Gastroesophageal sphincter (tissue), 4 donors: ENCODE measurements at regions not wholly inside any gene's neighbourhood (a gene's known extent, or its start where the extent isn't known, plus 50 kb on each side); places are given as distances from the start of the nearest gene placed in this dataset.

Experiments used
- ATAC-seq: fragments of 150-250 bp; one replicate; pipeline ENCODE4 v1.9.1; 2016; ENCODE audit warnings: mild to moderate bottlenecking, moderate library complexity
- H3K27ac ChIP-seq, 4 donors: fragments of 200-600 bp; sonication (generic) in 3 of 4; 1 replicate in 3 of 4; 2 replicates in 1 of 4; pipeline ENCODE4 v1.5.1; 2016 to 2019
- H3K27me3 ChIP-seq: fragments of 200-600 bp; sonication (generic); one replicate; pipeline ENCODE4 v1.5.1; 2019
- H3K36me3 ChIP-seq, 2 donors: fragments of 200-600 bp; sonication (generic); one replicate each; pipeline ENCODE4 v1.5.1; 2019; ENCODE audit warnings: control low read depth in 1 of 2
- H3K4me1 ChIP-seq, 3 donors: fragments of 200-600 bp; sonication (generic); 1 replicate in 2 of 3; 2 replicates in 1 of 3; pipeline ENCODE4 v1.5.1; 2016 to 2019; ENCODE audit warnings: control low read depth in 2 of 3
- H3K4me3 ChIP-seq, 2 donors: fragments of 200-600 bp; sonication (generic); one replicate each; pipeline ENCODE4 v1.5.1; 2019; ENCODE audit warnings: mild to moderate bottlenecking in 1 of 2, moderate library complexity in 1 of 2
- H3K9me3 ChIP-seq, 3 donors: fragments of 200-600 bp; sonication (generic); one replicate each; pipeline ENCODE4 v1.5.1; 2017 to 2019; ENCODE audit warnings: control low read depth in 2 of 3
- EP300 ChIP-seq: sonication (generic); formaldehyde crosslinking; IDR thresholded peaks from one replicate; pipeline ENCODE4 v1.6.1; 2017; ENCODE audit warnings: antibody characterized with exemption, mild to moderate bottlenecking
- POLR2A ChIP-seq, 2 donors: fragments of 450-650 bp; IDR thresholded peaks; one replicate each; pipeline ENCODE4 v1.6.1; 2017; ENCODE audit warnings: antibody characterized with exemption in 2 of 2, mild to moderate bottlenecking in 2 of 2, moderate library complexity in 1 of 2
- POLR2AphosphoS5 ChIP-seq: sonication (generic); formaldehyde crosslinking; IDR thresholded peaks from one replicate; pipeline ENCODE4 v1.6.1; 2017; ENCODE audit warnings: antibody characterized with exemption
- WGBS, 2 donors: methylation state at CpG; one replicate each; pipeline ENCODE4 v1.1.5; 2018; ENCODE audit warnings: low coverage in 1 of 2; 5-methylcytosine and 5-hydroxymethylcytosine counted together
- TF ChIP-seq, protein P1 (sequence below), 4 experiments: fragments of 200-600 bp in 2 of 4; fragments of 450-650 bp in 2 of 4; sonication (generic) in 1 of 4; IDR thresholded peaks; one replicate each; pipeline ENCODE4 v1.5.1; 2017 to 2019; ENCODE audit warnings: antibody characterized with exemption in 4 of 4, mild to moderate bottlenecking in 2 of 4, moderate library complexity in 2 of 4

DNA sequence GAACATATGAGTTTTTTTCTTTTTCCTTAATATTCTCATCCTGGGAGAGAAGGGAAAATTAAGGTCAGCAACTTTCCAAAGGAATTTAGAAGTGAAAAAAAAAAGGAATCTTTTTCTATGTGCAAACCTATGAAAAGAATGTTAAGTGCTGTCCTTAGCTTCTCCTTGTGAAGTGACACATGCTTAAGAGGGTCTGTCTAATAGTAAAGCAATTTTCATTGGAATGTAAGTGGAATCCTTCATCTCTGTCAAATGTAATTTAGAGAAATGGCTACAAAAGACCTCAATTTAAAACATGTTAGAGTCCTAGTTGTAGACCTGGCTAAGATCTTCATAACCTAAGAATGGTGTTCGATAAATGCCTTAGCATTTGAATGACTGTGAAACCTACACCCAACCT is 117.4 kb upstream of the EPB41L3 start:
- no peak for ATAC-seq
- Histone ChIP-seq H3K9me3 (no peaks in the 10 kb centered on the region), H3K4me3 (no peak overlapping the region), H3K4me1 (no peaks in the 10 kb centered on the region), H3K27ac (no peak overlapping the region), H3K27me3 (peaks cover 4% of the 10 kb centered on the region), H3K36me3 (no peaks in the 10 kb centered on the region)
- WGBS, 2 donors: 88% methylated on average over 1 of the region's 1 CpG
- TF ChIP-seq, protein P1, sequence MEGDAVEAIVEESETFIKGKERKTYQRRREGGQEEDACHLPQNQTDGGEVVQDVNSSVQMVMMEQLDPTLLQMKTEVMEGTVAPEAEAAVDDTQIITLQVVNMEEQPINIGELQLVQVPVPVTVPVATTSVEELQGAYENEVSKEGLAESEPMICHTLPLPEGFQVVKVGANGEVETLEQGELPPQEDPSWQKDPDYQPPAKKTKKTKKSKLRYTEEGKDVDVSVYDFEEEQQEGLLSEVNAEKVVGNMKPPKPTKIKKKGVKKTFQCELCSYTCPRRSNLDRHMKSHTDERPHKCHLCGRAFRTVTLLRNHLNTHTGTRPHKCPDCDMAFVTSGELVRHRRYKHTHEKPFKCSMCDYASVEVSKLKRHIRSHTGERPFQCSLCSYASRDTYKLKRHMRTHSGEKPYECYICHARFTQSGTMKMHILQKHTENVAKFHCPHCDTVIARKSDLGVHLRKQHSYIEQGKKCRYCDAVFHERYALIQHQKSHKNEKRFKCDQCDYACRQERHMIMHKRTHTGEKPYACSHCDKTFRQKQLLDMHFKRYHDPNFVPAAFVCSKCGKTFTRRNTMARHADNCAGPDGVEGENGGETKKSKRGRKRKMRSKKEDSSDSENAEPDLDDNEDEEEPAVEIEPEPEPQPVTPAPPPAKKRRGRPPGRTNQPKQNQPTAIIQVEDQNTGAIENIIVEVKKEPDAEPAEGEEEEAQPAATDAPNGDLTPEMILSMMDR (IDR thresholded peaks at IDR 0.05): no peak
- TF ChIP-seq POLR2A (IDR thresholded peaks at IDR 0.05) (no peak), EP300 (no peak), POLR2AphosphoS5 (no peak)

DNA sequence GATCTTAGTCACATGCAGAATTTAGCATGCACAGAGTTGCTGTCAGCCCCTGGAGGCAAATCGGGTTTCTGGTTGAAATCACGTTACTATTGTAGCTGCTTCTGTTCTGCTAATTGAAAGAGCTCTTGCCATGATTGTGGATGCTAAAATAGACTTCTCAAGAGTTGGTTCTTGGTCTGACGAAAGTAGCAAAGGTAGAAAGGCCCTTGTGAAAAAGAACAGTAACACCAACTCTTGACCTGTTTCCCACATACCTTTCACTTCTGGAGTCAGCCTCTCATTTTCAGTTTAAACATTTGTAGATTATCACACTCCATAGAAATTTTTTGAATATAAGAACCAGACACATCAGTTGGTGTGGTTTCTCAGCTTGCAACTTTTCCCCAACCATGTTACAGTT is 110.0 kb upstream of the EPB41L3 start:
- TF ChIP-seq, protein P1 (IDR thresholded peaks at IDR 0.05): no peak
- no peak for TF ChIP-seq EP300
- Histone ChIP-seq H3K4me1 (no peaks in the 10 kb centered on the region), H3K4me3 (no peak overlapping the region), H3K27ac (no peak overlapping the region), H3K36me3 (no peaks in the 10 kb centered on the region), H3K9me3 (no peaks in the 10 kb centered on the region), H3K27me3 (peaks cover 4% of the 10 kb centered on the region)
- WGBS, 2 donors: 75 to 83% methylated on average over 3 of the region's 3 CpGs
- ATAC-seq: no peak

DNA sequence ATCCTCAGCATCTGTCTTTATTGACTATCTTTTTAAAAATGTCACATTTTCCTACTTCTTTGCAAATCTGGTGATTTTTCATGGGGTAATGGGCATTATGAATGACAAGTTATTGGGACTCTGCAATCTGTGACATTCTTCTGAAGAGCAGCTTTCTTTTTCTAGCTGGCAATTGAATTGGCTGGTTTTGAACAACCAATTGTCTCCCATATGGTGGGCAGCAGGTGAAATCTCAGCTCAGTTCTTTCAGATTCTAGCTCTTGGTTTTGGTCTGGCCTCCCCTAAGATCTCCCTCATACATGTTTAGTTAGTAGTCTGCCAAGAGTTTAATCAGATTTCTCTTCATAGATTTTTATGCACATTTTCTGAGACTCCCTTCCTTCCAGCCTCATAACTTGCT is 107.9 kb upstream of the EPB41L3 start:
- Histone ChIP-seq H3K27ac (no peak overlapping the region), H3K27me3 (no peaks in the 10 kb centered on the region), H3K4me1 (no peaks in the 10 kb centered on the region), H3K36me3 (no peaks in the 10 kb centered on the region), H3K4me3 (no peak overlapping the region), H3K9me3 (no peaks in the 10 kb centered on the region)
- TF ChIP-seq, protein P1 (IDR thresholded peaks at IDR 0.05): no peak
- no peak for TF ChIP-seq POLR2A (IDR thresholded peaks at IDR 0.05)
- no peak for TF ChIP-seq EP300
- no peak for TF ChIP-seq POLR2AphosphoS5
- ATAC-seq: no peak

DNA sequence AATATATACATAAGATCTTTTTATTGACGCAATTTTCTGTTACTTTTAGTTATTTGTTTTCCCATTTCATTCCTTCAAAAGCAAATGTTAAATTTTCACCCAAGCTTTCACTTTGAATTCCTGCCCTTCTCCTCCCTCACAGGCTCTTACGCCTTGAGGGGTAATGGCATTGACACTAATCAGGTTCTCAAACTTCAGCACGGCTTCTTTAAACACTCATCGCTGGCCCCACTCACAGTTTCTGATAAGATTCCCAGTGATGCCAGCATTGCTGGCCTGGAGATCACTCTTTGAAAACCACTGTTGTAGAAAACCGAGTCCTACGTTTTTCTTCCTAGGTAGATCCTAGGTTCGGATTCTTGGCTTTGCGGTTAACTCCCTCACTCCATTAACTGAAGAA is 105.6 kb upstream of the EPB41L3 start:
- WGBS, 2 donors: 73 to 85% methylated on average over 7 to 8 of the region's 8 CpGs
- no peaks in the 10 kb centered on the region for H3K9me3 ChIP-seq
- no peak overlapping the region for H3K4me3 ChIP-seq
- H3K27me3 ChIP-seq: no peaks in the 10 kb centered on the region
- TF ChIP-seq POLR2AphosphoS5: no peak
- TF ChIP-seq, protein P1 (IDR thresholded peaks at IDR 0.05): no peak
- no peak for TF ChIP-seq EP300
- no peak for TF ChIP-seq POLR2A (IDR thresholded peaks at IDR 0.05)
- ATAC-seq: no peak
- H3K4me1 ChIP-seq: no peaks in the 10 kb centered on the region
- H3K36me3 ChIP-seq: no peaks in the 10 kb centered on the region
- no peak overlapping the region for H3K27ac ChIP-seq

DNA sequence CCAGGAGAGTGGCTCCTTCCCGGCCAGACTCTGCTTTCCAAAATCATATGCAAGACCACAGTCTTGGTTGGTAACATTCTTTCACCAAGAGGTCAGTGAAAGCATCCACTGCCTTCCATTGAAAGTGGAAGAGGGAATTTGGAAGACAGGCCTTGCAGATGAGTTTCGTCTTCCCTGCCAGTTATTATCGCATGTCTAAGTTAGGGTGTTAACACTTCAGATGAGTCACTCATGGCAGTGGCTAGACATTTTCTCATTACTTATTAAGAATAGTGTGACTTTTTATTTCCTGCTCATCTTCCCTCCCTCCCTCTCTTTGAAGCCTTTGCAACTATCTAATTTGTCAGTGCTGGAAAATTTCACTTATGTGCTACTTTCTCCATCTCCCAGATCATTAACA is 102.9 kb upstream of the EPB41L3 start:
- Histone ChIP-seq H3K27ac (no peak overlapping the region), H3K4me1 (no peaks in the 10 kb centered on the region), H3K4me3 (no peak overlapping the region), H3K9me3 (no peaks in the 10 kb centered on the region), H3K36me3 (no peaks in the 10 kb centered on the region), H3K27me3 (no peaks in the 10 kb centered on the region)
- TF ChIP-seq POLR2A (IDR thresholded peaks at IDR 0.05) (no peak), POLR2AphosphoS5 (no peak), EP300 (no peak)
- TF ChIP-seq, protein P1 (IDR thresholded peaks at IDR 0.05): no peak
- WGBS, 2 donors: 43 to 63% methylated on average over 2 to 3 of the region's 3 CpGs
- no peak for ATAC-seq
